Adipocyte (in vitro differentiated cells): ENCODE measurements at regions not wholly inside any gene's neighbourhood (a gene's known extent, or its start where the extent isn't known, plus 50 kb on each side); places are given as distances from the start of the nearest gene placed in this dataset.

Source experiments
- DNase-seq: peaks from one replicate; pipeline ENCODE4 v3.0.0-alpha.2; 2015; ENCODE audit warnings: low read depth
- H3K27me3 ChIP-seq: replicated peaks from 2 replicates; pipeline ENCODE4 v1.7.0; 2013; ENCODE audit warnings: mild to moderate bottlenecking, low read length, moderate library complexity; ENCODE audit not compliant: control insufficient read depth, insufficient read depth
- H3K36me3 ChIP-seq: 2 replicates; pipeline ENCODE4 v1.7.0; 2013; ENCODE audit warnings: low read length, mild to moderate bottlenecking, moderate library complexity; ENCODE audit not compliant: control insufficient read depth, insufficient read depth, severe bottlenecking
- H3K4me1 ChIP-seq: 2 replicates; pipeline ENCODE4 v1.7.0; 2013; ENCODE audit warnings: mild to moderate bottlenecking, low read length, moderate library complexity; ENCODE audit not compliant: control insufficient read depth, insufficient read depth
- H3K4me3 ChIP-seq: 2 replicates; pipeline ENCODE4 v1.7.0; 2013; ENCODE audit warnings: mild to moderate bottlenecking, low read length, moderate library complexity
- H3K9ac ChIP-seq: 2 replicates; pipeline ENCODE4 v1.7.0; 2013; ENCODE audit warnings: mild to moderate bottlenecking, low read length, moderate library complexity
- H3K9me3 ChIP-seq: 2 replicates; pipeline ENCODE4 v1.7.0; 2013; ENCODE audit warnings: mild to moderate bottlenecking, low read length, moderate library complexity; ENCODE audit not compliant: control insufficient read depth

- no peak for DNase-seq
- no peak overlapping the region for H3K4me3 ChIP-seq
- no peaks in the 10 kb centered on the region for H3K27me3 ChIP-seq
- peaks cover 15% of the 10 kb centered on the region for H3K4me1 ChIP-seq
- H3K36me3 ChIP-seq, result no peaks in the 10 kb centered on the region
- no peaks in the 10 kb centered on the region for H3K9me3 ChIP-seq
- H3K9ac ChIP-seq, result no peak overlapping the region
Measured at GRCh38 chr2:180675170-180675569, 305.2 kb upstream of the UBE2E3 start.

GRCh38 chr2:180672377-180672776 is 308.0 kb upstream of the UBE2E3 start:
- no peak for DNase-seq
- Histone ChIP-seq H3K36me3 (no peaks in the 10 kb centered on the region), H3K4me3 (no peak overlapping the region), H3K27me3 (no peaks in the 10 kb centered on the region), H3K9ac (no peak overlapping the region), H3K4me1 (peaks cover 9% of the 10 kb centered on the region), H3K9me3 (no peaks in the 10 kb centered on the region)

DNA sequence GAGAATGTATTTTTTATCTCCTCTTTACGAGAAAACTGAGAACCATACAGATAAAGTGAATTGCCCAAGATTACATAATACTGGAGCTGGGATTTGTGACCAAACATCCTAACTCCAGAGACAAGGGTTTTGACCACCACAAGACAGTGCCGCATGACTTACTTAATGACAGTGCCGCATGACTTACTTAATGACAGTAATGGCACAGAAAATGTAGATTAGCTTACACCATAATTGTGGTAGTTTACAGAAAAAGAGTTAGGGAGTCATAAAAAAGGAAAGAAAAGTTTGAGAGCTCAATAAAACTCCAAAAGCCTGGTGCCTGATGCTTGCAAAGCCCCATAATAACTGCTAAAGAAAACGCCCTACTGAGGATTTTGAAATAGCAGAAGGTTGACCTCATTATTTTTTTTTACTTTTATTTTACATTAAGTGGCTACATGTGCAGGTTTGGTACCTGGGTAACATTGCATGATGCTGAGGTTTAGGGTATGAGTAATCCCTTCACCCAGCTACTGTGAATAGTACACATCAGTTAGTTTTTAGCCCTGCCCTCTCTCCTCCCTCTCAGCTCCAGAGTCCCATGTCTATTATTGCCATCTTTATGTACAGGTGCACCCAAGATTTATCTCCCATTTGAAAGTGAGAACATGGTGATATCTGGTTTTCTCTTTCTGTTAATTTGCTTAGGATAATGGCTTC is 310.0 kb upstream of the UBE2E3 start:
- H3K4me3 ChIP-seq, result no peak overlapping the region
- no peaks in the 10 kb centered on the region for H3K27me3 ChIP-seq
- H3K9me3 ChIP-seq, result no peaks in the 10 kb centered on the region
- no peaks in the 10 kb centered on the region for H3K4me1 ChIP-seq
- no peak overlapping the region for H3K9ac ChIP-seq
- DNase-seq, result no peak
- no peaks in the 10 kb centered on the region for H3K36me3 ChIP-seq

GRCh38 chr2:180669016-180669415 is 311.4 kb upstream of the UBE2E3 start:
- Histone ChIP-seq H3K27me3 (no peaks in the 10 kb centered on the region), H3K9ac (no peak overlapping the region), H3K36me3 (no peaks in the 10 kb centered on the region), H3K9me3 (no peaks in the 10 kb centered on the region), H3K4me1 (no peaks in the 10 kb centered on the region), H3K4me3 (no peak overlapping the region)
- DNase-seq, result no peak

DNA sequence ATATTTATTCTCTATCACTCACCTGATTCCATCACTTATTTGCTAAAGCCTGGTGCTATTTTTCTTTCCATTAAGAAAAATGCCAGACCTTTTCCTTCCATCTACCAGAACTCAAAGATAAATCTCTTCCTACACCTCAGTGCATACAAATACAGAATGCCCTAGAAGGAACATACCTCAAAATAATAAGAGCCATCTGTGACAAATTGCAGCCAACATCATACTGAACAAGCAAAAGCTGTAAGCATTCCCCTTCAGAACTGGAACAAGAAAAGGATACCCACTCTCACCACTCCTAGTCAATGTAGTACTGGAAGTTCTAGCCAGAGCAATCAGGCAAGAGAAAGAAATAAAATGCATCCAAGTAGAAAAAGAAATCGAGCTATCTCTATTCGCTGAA is 315.9 kb upstream of the UBE2E3 start:
- DNase-seq, result no peak
- Histone ChIP-seq H3K9me3 (no peaks in the 10 kb centered on the region), H3K4me3 (no peak overlapping the region), H3K9ac (no peak overlapping the region), H3K36me3 (no peaks in the 10 kb centered on the region), H3K4me1 (peaks cover 12% of the 10 kb centered on the region), H3K27me3 (no peaks in the 10 kb centered on the region)

- Histone ChIP-seq H3K9me3 (no peaks in the 10 kb centered on the region), H3K36me3 (no peaks in the 10 kb centered on the region), H3K27me3 (no peaks in the 10 kb centered on the region), H3K9ac (no peak overlapping the region), H3K4me3 (peak overlapping the region; percentile 49), H3K4me1 (peaks cover 12% of the 10 kb centered on the region)
- peak; percentile 37 for DNase-seq
Measured at GRCh38 chr2:180662941-180663471, 317.4 kb upstream of the UBE2E3 start.

DNA sequence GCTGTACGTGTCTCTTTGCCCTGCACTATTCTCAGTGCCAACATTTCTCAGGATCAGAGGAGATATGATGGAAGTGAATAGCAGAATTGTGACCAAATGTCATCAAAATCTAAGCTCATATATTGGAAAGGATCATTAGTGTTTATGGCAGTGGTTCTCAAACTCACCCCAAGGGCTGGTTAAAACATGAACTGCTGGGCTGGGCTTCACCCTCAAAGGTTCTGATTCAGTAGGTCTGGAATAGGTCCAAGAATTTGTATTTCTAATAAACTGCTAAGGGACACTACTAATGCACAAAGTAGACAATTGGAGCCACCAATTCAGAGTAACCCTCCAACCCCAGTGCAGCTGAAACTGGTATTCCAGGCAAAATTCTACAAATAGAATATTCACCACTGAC is 317.9 kb upstream of the UBE2E3 start:
- no peaks in the 10 kb centered on the region for H3K27me3 ChIP-seq
- no peaks in the 10 kb centered on the region for H3K36me3 ChIP-seq
- H3K4me1 ChIP-seq, result peaks cover 12% of the 10 kb centered on the region
- H3K9ac ChIP-seq, result no peak overlapping the region
- H3K4me3 ChIP-seq, result no peak overlapping the region
- no peak for DNase-seq
- no peaks in the 10 kb centered on the region for H3K9me3 ChIP-seq

DNA sequence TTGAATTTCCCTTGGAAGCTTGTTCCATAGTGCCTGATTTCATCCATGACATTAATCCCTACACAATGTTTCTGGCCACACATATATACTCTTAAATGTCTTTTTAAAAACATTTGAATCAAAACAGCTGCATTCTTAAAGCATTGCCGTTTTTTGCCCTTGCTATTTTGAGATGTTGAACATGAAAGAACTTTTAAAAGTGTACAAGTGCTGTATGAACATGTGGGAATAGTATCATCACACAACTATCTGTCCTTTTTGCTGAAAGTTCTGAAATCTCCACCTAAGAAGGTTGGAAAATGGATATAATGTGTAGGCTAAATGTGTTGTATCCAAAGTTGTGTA is 318.7 kb upstream of the UBE2E3 start:
- Histone ChIP-seq H3K9ac (no peak overlapping the region), H3K27me3 (no peaks in the 10 kb centered on the region), H3K4me3 (no peak overlapping the region), H3K4me1 (peaks cover 18% of the 10 kb centered on the region), H3K36me3 (no peaks in the 10 kb centered on the region), H3K9me3 (no peaks in the 10 kb centered on the region)
- no peak for DNase-seq

DNA sequence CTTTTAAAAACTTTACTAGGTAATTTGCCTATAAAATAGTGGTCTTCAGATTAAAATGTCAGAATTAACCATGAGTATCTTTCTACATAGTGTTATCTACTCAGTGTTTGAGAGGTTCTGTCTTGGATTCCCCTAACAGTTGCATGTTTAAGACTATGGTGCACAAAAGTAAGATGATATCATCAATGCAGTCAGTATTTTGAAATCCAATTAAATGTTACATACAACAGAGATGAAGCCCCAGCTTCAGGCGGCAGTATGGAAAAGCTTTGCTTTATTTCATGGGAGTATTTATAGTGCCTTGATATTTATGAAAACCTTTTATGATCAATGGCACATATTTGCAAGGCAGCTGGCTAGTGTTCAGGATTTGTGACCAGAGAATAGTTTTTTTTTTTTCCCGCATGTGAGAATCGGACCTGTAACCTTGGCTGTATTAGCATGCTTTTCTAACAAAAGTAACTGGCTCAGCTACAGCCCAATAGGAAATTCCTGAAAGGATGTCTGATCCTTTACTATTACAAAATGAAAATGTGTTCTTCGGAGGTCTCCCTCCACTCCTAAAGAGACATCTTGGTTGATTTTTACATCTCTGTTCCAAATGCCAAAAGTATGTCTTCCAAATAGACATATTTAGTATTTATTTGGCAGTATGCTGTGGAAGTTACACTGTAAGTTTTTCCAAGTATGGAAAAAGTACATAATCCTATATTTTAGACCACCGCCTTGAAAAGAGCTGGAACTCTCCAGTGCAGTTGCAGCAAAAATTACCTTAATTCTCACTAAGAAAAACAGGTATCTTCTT is 319.3 kb upstream of the UBE2E3 start:
- peak; percentile 52 for DNase-seq
- no peaks in the 10 kb centered on the region for H3K9me3 ChIP-seq
- no peaks in the 10 kb centered on the region for H3K27me3 ChIP-seq

GRCh38 chr2:180660207-180660606 is 320.2 kb upstream of the UBE2E3 start:
- Histone ChIP-seq H3K9me3 (no peaks in the 10 kb centered on the region), H3K27me3 (no peaks in the 10 kb centered on the region), H3K4me3 (no peak overlapping the region), H3K9ac (no peak overlapping the region), H3K4me1 (peaks cover 26% of the 10 kb centered on the region), H3K36me3 (no peaks in the 10 kb centered on the region)
- DNase-seq, result no peak

More for the DNA sequence above, 319.3 kb upstream of the UBE2E3 start:
- Histone ChIP-seq H3K4me3 (no peak overlapping the region), H3K9ac (no peak overlapping the region), H3K4me1 (peaks cover 24% of the 10 kb centered on the region), H3K36me3 (no peaks in the 10 kb centered on the region)

DNA sequence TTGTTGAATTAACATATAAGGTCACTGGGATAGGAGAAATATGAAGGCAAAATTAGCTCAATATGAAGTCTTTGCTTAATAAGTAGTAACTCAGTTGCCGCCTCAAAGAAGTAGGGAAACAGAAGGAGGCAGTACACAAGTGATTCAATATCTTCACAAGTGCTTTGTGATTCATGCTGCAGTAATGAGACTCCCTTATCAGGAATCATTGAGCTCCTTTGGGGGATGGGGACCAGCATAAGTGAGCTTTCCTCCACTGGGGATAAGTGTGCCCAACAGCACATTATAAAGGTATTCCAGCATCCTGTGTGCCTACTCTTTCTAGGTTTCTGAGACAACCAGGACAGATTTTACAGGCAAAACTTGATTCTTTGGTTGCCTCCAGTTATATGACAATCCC is 323.4 kb upstream of the UBE2E3 start:
- Histone ChIP-seq H3K4me1 (peaks cover 14% of the 10 kb centered on the region), H3K9me3 (no peaks in the 10 kb centered on the region), H3K36me3 (no peaks in the 10 kb centered on the region), H3K4me3 (no peak overlapping the region), H3K27me3 (no peaks in the 10 kb centered on the region), H3K9ac (no peak overlapping the region)
- DNase-seq, result no peak
